Peyer's patch (tissue), 4 donors: ENCODE measurements at regions not wholly inside any gene's neighbourhood (a gene's known extent, or its start where the extent isn't known, plus 50 kb on each side); places are given as distances from the start of the nearest gene placed in this dataset.

Source experiments
- DNase-seq, 3 donors: peaks; one replicate each; pipeline ENCODE4 v3.0.0-alpha.2; 2017 to 2019
- H3K27ac ChIP-seq, 4 donors: fragments of 200-600 bp; sonication (generic); one replicate each; pipeline ENCODE4 v1.5.1; 2016 to 2019
- H3K27me3 ChIP-seq, 2 donors: fragments of 200-600 bp; sonication (generic); one replicate each; pipeline ENCODE4 v1.5.1; 2019
- H3K36me3 ChIP-seq, 3 donors: fragments of 200-600 bp; sonication (generic); one replicate each; pipeline ENCODE4 v1.5.1; 2016 to 2019
- H3K4me1 ChIP-seq, 4 donors: fragments of 200-600 bp; sonication (generic); one replicate each; pipeline ENCODE4 v1.5.1; 2016 to 2019
- H3K4me3 ChIP-seq, 4 donors: fragments of 200-600 bp; sonication (generic); 1 replicate in 3 of 4; 2 replicates in 1 of 4; pipeline ENCODE4 v1.5.1; 2016 to 2019; ENCODE audit warnings: mild to moderate bottlenecking in 1 of 4
- H3K9me3 ChIP-seq, 4 donors: fragments of 200-600 bp; sonication (generic); one replicate each; pipeline ENCODE4 v1.5.1; 2016 to 2019; ENCODE audit warnings: mild to moderate bottlenecking in 1 of 4
- POLR2A ChIP-seq, 2 donors: fragments of 450-650 bp; IDR thresholded peaks; one replicate each; pipeline ENCODE4 v1.5.1; 2017; ENCODE audit warnings: antibody characterized with exemption in 2 of 2, mild to moderate bottlenecking in 2 of 2, moderate library complexity in 2 of 2
- TF ChIP-seq, protein P1 (sequence below), 6 experiments: fragments of 450-650 bp in 4 of 6; fragments of 200-600 bp in 2 of 6; sonication (generic) in 1 of 6; IDR thresholded peaks; one replicate each; pipeline ENCODE4 v1.5.1; 2017 to 2019; ENCODE audit warnings: antibody characterized with exemption in 6 of 6, mild to moderate bottlenecking in 3 of 6, moderate library complexity in 1 of 6

DNA sequence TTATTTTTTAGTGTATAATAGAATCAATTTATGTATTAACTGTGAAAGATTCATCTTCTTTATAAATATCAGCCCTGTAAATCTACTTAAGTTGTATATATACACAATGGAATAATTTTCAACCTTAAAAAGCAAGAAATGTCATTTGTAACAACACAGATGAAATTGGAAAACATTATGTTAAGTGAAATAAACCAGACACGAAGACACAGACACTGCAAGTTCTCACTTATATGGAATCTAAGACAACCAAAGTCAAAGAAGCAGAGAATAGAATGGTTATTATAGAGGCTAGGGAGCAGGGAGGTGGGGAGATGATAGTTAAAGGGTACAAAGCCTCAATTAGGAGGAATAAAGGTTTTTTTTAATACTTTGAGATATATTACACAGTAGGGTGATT lies 1404.4 kb downstream of the HACE1 start:
- TF ChIP-seq, protein P1, sequence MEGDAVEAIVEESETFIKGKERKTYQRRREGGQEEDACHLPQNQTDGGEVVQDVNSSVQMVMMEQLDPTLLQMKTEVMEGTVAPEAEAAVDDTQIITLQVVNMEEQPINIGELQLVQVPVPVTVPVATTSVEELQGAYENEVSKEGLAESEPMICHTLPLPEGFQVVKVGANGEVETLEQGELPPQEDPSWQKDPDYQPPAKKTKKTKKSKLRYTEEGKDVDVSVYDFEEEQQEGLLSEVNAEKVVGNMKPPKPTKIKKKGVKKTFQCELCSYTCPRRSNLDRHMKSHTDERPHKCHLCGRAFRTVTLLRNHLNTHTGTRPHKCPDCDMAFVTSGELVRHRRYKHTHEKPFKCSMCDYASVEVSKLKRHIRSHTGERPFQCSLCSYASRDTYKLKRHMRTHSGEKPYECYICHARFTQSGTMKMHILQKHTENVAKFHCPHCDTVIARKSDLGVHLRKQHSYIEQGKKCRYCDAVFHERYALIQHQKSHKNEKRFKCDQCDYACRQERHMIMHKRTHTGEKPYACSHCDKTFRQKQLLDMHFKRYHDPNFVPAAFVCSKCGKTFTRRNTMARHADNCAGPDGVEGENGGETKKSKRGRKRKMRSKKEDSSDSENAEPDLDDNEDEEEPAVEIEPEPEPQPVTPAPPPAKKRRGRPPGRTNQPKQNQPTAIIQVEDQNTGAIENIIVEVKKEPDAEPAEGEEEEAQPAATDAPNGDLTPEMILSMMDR (IDR thresholded peaks at IDR 0.05) = no peak
- no peak for TF ChIP-seq POLR2A (IDR thresholded peaks at IDR 0.05)
- Histone ChIP-seq H3K36me3 (no peaks in the 10 kb centered on the region), H3K4me3 (no peak overlapping the region), H3K4me1 (no peaks in the 10 kb centered on the region), H3K9me3 (no peaks in the 10 kb centered on the region), H3K27me3 (no peaks in the 10 kb centered on the region), H3K27ac (no peak overlapping the region)
- DNase-seq = no peak

DNA sequence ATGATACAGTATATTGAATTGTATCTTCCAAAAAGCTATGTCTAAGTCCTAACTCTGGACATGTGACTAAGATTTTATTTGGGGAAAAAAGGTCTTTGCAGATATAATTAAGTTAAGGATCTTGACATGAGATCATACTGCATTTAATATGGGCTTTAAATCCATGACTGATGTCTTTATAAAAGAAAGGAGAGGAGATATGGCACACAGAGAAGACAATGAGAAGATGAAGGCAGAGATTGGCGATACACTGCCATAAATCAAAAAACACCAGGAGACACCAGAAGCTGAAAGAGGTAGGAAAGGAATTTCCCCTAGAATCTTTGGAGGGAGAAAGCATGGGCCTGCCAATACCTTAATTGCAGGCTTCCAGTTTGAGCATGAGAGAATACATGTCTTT lies 1450.2 kb downstream of the HACE1 start:
- DNase-seq = no peak
- Histone ChIP-seq H3K27ac (no peak overlapping the region), H3K9me3 (no peaks in the 10 kb centered on the region), H3K4me3 (no peak overlapping the region), H3K36me3 (no peaks in the 10 kb centered on the region), H3K4me1 (no peaks in the 10 kb centered on the region), H3K27me3 (no peaks in the 10 kb centered on the region)
- TF ChIP-seq, protein P1 (IDR thresholded peaks at IDR 0.05) = no peak

DNA sequence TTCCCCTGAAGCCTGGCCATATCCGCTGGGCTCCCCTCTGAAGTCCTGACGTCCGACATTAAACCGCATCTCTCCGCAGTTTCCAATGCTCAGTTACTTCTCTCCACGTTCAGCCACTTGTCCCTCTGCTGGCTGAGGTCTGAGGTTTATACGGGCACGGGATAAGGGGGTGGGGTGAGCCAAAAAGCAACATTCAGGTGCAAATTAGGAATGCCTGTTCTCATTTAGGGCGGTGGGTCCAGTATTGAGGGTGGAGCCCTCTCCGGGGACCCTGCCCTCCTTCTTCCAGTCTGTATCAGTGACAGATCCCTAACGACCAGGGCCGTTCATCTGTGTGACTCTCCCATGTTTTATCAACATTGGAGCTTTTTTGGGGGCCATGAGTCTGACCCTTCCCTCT lies 1454.4 kb downstream of the HACE1 start:
- TF ChIP-seq, protein P1 (IDR thresholded peaks at IDR 0.05) = no peak
- TF ChIP-seq POLR2A (IDR thresholded peaks at IDR 0.05) = no peak
- H3K27me3 ChIP-seq = no peaks in the 10 kb centered on the region
- no peak for DNase-seq
- no peaks in the 10 kb centered on the region for H3K4me1 ChIP-seq
- H3K9me3 ChIP-seq = no peaks in the 10 kb centered on the region
- H3K36me3 ChIP-seq = no peaks in the 10 kb centered on the region
- H3K27ac ChIP-seq = no peak overlapping the region
- H3K4me3 ChIP-seq = no peak overlapping the region

DNA sequence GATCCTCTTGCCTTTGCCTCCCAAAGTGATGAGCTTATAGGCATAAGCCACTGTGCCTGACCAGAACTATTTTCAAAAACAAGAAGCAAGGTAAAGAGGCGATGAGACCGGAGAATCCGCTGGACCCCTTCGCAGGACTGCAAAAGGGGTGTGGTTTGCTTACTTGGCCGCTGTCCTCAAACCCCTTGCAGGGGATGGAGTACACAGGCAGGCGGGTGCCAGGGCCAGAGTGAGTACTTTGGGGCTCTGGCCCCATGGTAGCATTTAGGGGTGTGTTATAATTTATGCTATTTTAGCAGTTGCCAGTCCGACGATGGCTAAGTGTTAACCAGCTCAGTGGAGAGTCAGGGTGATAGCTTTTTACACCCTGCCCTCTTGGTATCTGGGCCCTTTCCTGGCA lies 1454.9 kb downstream of the HACE1 start:
- Histone ChIP-seq H3K4me1 (no peaks in the 10 kb centered on the region), H3K27me3 (no peaks in the 10 kb centered on the region), H3K27ac (no peak overlapping the region), H3K4me3 (no peak overlapping the region), H3K9me3 (no peaks in the 10 kb centered on the region), H3K36me3 (no peaks in the 10 kb centered on the region)
- no peak for DNase-seq
- TF ChIP-seq POLR2A (IDR thresholded peaks at IDR 0.05) = no peak
- TF ChIP-seq, protein P1 (IDR thresholded peaks at IDR 0.05) = no peak

DNA sequence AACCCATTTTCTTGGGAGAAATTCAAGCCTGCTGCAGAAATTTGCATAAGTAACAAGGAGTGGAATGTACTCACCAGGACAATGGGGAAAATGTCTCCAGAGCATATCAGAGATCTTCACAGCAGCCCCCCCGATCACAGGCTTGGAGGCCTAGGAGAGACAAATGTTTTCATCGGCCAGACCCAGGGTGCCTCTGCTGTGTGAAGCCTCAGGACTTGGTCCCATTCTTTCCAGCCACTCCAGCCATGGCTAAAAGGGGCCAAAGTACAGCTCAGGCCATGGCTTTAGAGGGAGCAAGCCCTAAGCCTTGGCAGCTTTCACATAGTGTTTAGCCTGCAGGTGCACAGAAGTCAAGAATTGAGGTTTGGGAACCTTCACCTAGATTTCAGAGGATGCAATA lies 1463.0 kb downstream of the HACE1 start:
- TF ChIP-seq, protein P1 (IDR thresholded peaks at IDR 0.05) = no peak
- no peak for TF ChIP-seq POLR2A (IDR thresholded peaks at IDR 0.05)
- Histone ChIP-seq H3K4me1 (no peaks in the 10 kb centered on the region), H3K27me3 (no peaks in the 10 kb centered on the region), H3K9me3 (no peaks in the 10 kb centered on the region), H3K27ac (no peak overlapping the region), H3K4me3 (no peak overlapping the region), H3K36me3 (no peaks in the 10 kb centered on the region)
- no peak for DNase-seq

DNA sequence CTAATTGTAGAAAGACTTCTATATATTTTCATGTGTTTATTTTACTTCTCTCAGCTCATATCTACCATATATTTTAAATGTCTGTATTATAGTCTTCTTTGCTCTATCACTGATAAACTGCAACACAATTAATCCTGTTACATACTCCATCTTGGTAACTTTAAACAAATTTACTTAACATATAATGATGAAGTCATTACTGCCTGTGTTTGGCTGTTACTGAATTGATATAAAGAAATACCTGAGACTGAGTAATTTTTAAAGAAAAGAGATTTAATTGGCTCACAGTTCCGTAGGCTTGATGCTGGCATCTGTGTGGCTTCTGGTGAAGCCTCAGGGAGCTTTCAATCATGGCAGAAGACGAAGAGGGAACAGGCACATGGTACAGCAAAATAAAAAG lies 1480.4 kb downstream of the HACE1 start:
- no peak for DNase-seq
- Histone ChIP-seq H3K27ac (no peak overlapping the region), H3K4me1 (no peaks in the 10 kb centered on the region), H3K9me3 (no peaks in the 10 kb centered on the region), H3K27me3 (no peaks in the 10 kb centered on the region), H3K4me3 (no peak overlapping the region), H3K36me3 (no peaks in the 10 kb centered on the region)
- TF ChIP-seq POLR2A (IDR thresholded peaks at IDR 0.05) = no peak
- TF ChIP-seq, protein P1 (IDR thresholded peaks at IDR 0.05) = no peak
